Thyroid gland (tissue), 4 donors: ENCODE measurements at regions not wholly inside any gene's neighbourhood (a gene's known extent, or its start where the extent isn't known, plus 50 kb on each side); places are given as distances from the start of the nearest gene placed in this dataset.

ENCODE experiments used
- POLR2A ChIP-seq, 2 donors: fragments of 450-650 bp; IDR thresholded peaks; one replicate each; pipeline ENCODE4 v1.6.1; 2017; ENCODE audit warnings: antibody characterized with exemption in 2 of 2, mild to moderate bottlenecking in 2 of 2, moderate library complexity in 1 of 2
- TF ChIP-seq, protein P1 (sequence below), 6 experiments: fragments of 200-600 bp in 3 of 6; fragments of 450-650 bp in 3 of 6; sonication (generic) in 3 of 6; IDR thresholded peaks; one replicate each; pipeline ENCODE4 v1.5.1; 2016 to 2019; ENCODE audit warnings: antibody characterized with exemption in 6 of 6, mild to moderate bottlenecking in 2 of 6, inconsistent platforms in 1 of 6, moderate library complexity in 1 of 6

DNA sequence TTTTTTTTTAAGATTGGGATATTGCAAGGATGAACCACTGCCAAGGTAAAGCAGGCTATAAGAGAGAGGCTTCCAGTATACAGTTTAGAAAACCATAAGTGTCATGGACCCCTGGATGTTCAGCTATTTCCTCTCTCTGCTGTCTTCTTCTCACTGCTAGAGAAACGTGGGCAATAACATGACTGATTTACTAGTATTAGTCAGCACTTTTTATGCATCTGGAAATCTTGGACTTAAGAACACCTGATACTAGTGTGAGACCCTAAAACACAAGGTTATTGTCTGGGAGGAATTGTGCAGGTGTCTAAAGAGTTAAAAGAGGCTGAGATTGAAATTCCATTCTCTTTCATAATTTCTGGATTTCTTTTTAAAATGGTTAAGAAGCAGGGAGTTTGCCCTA lies 460.6 kb upstream of the MCTP2 start:
- no peak for TF ChIP-seq POLR2A (IDR thresholded peaks at IDR 0.05)
- TF ChIP-seq, protein P1, sequence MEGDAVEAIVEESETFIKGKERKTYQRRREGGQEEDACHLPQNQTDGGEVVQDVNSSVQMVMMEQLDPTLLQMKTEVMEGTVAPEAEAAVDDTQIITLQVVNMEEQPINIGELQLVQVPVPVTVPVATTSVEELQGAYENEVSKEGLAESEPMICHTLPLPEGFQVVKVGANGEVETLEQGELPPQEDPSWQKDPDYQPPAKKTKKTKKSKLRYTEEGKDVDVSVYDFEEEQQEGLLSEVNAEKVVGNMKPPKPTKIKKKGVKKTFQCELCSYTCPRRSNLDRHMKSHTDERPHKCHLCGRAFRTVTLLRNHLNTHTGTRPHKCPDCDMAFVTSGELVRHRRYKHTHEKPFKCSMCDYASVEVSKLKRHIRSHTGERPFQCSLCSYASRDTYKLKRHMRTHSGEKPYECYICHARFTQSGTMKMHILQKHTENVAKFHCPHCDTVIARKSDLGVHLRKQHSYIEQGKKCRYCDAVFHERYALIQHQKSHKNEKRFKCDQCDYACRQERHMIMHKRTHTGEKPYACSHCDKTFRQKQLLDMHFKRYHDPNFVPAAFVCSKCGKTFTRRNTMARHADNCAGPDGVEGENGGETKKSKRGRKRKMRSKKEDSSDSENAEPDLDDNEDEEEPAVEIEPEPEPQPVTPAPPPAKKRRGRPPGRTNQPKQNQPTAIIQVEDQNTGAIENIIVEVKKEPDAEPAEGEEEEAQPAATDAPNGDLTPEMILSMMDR (IDR thresholded peaks at IDR 0.05): no peak
